NOMO-1 treated with DMSO at 0.1 percent for 48 hours (cell line): ENCODE measurements at regions not wholly inside any gene's neighbourhood (a gene's known extent, or its start where the extent isn't known, plus 50 kb on each side); places are given as distances from the start of the nearest gene placed in this dataset.

Experiments
- DNase-seq: peaks from one replicate; lab custom pipeline; 2025; ENCODE audit not compliant: unreplicated experiment; lab: John Stamatoyannopoulos, UW

DNA sequence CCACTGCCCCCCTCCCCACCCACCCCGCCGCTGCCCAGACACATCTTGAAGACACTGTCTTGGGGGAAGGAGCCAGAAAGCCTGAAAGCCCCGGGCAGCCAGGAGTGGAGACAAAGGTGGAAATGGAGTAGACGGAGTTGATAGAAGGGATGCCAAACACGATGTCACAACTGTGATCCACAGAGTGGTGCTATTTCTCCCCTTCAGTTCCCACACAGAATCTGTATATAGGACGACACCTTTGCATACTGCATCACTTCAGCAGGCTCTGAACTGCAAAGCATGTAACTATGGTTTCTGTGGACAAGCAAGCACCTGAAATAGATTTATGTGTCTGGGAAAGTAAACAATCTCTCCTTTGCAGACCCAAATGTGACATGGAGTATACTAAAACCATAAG is 56.4 kb upstream of the F13A1 start:
- no peak for DNase-seq

DNA sequence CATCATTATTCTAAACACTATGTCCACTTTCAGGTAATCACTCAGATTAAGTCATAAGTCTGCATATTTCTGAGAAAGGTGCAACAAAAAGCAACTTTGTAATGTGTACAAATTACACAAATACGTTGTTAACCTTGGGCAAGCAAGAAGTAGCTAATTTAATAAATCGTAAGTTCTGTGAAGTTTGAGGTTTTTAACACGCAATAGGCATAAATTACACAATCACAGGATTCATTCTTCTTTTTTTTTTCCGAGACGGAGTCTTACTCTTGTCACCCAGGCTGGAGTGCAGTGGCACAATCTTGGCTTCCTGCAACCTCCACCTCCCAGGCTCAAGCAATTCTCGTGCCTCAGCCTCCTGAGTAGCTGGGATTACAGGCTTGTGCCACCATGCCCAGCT is 57.2 kb upstream of the F13A1 start:
- peak; percentile 66 for DNase-seq

DNA sequence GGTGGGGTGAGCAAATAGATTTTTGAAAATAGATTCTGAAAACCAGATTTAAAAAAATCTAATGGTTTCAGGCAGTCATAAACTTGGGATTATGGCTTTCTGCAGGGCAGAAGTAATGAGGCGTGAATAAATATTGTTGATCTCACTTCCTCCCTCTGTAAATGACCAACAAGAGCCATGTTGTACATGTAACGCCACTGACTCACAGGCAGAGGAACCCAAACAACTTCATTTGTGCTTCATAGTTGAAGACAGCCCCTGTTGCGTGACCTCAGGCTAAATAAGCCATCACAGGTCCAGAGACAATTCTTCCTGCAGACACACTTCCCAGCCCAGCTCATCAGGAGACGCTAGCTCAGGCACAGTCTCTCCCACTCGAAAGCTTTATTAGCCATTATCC is 59.1 kb upstream of the F13A1 start:
- peak; percentile 33 for DNase-seq

DNA sequence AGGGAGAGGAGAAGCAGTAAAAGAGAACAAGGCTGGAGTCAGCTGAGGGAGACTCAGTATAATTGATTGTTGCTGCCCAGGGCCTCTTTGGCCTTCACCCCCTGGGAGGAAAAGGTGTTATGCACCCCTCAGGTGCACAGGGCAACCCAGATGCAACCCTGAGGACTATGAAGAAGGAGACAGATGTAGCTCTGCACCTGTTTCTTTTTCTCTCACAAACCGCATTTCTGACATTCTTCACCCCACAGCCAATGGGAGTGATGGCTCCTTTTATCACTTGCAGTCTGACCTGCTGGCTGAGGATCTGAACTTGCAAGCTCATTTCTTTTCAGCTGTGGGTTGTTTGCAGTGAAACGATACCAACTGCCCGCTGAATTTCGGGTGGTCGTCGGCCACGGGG is 64.1 kb upstream of the F13A1 start:
- no peak for DNase-seq

DNA sequence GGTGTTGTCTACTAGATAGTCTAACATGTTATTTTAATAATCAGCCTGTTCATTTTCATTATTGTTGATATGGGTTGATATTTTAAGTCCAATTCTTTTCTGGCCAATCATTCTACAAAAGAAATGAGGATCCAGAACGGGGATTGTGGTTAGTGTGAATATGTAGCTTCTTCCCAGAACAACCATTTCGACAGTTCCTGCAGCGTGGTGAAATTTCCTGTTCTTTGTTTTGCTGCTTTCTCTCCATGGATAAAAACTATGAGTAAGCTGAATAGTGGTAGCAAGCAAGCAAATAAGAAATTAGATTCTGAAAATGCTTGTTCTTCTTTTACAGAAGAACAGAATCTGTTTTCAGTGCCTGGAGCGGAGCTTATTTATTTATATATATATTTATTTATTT is 65.5 kb upstream of the F13A1 start:
- DNase-seq, result peak; percentile 86

DNA sequence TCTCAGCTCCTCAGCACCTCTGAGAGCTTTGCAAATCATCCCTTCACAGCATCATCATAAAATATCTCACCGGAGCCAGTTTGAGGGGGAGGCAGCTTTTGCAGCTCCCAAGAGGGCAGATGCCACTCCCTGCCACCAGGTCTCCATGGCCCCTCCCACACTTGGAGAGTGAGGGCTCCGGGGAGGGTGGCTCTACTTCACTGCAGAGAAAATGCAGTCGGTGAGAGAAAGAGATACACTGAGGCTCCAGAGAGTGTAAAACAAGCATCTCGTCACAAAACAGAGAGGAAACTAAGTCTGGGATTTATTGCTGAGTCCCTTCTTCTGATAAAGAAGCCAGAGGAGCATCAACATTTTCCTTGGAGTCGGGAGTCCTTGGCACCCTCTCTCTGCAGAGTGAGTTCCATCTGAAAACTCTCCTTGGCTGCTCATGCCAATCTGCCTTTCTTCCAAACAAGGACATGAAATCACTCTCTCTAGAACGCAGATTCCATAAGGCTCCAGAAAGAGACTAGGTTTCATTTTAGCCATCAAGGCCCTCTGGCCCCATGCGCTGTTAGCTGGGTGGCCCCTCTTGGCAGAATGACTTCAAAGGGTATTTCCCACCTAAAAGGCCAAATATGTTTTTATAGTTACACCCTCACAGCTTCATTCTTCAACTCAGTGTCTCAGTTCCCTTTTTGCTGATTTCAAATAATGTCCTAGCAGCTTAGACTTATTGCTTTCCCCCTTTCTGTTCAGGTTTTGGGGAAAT is 70.6 kb upstream of the F13A1 start:
- DNase-seq, result peak; percentile 34

DNA sequence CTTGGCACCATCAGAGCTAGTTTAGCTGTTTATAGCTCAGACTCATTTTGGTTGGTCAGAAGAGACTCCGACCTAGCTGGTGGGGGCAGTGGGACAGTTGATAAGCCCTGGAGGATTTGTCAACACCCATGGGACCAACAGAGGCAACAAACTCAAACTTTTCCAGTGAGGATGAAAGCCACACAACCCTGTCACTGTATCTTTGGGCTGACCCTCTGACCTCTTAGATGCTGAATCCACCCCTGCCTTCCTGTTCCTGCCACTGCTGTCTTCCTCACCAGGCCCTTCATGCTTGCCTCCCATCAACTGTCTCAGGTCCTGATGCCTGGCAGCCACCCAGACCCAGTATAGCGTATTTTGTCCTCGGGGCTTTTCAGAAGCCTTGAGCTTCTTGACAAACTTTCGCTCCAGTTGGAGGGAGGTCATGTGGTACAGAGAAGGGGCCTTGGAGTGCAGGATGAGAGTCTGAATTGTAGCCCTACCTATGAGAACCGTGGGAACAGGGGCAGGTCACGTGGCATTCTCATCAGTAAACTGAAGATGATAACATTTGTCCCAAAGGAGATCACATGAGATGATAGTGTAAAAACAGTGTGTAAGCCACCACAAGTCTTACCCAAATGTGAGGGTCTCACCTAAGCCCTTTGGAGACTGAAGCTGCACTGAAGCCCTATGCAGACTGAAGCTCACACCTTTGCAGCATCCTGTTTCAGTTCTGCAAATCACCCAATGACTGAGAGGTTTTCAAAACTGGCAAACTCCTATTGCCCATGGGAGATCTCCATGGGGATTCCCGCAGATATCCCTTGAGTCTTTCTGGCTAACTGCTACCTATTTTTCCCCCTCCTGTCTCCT is 72.0 kb upstream of the F13A1 start:
- no peak for DNase-seq

DNA sequence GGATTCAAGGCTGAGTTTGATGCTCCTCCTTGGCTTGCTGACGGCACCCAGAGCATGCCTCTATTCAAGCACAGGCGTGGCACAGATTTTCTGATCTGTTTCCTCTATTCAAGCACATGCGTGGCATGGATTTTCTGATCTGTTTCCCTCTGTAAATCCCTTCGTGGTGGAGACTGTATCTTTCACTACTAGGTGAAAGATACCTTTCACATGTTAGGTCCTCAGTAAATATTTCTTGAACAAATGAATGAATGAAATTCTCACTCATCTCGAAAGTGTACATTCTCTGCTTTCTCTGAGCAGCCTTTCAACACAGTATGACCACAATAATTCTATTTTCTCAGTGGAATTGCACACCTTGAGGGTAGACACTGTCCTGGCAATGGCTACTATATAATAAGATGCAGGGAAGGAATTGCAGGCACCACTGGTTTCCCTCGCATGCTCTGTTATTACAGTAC is 72.6 kb upstream of the F13A1 start:
- no peak for DNase-seq

DNA sequence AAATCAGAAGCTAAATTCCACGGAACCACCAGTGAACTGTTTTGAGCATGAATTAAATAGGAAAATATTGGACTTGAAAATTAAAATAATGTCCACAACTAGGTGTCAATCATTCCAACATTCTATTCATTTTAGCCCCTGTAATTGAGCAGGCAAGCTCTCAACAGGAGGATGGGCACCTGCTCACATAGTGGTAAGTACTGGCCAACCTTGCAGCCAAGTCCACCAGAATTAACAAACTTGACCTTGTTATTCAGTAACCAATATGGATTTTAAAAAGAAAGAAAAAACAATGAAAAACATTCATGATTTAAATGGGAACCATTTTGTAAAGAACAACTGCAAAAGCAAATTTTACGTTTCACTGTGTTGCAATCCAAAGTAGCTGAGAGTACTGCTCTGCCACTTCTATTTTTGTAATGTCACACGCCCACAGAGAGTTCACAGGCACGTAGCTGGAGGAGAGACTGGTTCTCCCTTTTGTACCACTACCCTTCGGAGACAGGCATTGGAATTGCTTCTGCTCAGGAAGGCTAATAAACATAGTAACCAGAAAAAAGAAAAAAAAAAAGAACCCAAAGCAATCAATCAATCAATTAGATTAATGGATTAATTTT is 75.2 kb upstream of the F13A1 start:
- DNase-seq, result peak; percentile 94

DNA sequence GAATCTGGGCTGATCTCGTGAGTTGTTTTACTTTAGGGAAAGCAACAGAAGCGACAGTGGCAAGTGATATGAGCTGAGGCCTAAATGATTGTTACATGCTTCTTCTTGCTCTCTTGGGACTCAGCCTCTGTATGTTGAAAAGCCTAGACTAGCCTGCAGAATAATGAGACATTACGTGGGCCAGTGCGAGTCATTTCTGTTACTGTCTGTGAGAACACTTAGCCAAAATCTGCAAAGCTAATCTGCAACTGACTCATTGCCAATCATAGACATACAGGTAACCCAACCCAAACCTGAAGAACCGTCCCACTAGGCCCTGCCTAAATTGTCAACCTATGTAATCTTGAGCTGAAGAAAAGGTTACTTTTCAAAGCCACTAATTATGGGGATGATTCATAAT is 77.4 kb upstream of the F13A1 start:
- DNase-seq, result no peak

DNA sequence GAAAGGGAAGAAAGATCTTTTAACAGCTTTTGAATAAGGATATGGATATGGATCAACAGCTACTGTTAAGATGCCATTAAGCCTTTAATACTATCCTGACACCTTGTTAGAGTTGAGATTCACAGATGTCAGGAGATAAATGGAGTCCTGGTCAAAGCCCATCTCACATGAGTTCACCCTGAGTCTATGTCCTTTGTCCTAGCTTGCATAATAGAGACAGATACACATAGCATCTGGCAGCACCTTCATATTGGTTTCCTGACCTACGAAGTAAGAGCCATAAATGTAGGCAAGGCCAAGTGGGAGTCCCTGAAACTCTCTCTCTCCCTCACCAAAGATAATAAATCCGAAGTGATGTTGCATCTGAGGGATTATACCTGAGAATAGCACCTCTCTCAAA is 79.1 kb upstream of the F13A1 start:
- no peak for DNase-seq

DNA sequence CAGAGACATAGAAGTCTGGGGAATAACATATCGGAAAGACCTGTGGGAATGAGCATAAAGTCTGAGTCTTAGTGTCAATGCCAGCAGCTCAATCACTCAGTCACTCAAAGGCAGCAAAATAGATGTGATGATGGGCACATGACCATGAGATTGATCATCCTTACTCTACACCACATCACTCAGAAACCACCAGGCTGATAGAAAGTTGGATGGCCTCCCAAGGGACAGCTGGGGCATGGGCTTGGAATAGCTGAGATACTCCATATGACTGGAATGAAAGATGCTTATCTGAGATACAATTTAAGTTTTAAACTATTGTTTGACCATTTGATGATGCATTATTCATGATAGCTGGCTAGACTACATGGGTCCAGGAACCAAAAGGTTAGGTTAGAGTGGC is 80.9 kb upstream of the F13A1 start:
- no peak for DNase-seq

DNA sequence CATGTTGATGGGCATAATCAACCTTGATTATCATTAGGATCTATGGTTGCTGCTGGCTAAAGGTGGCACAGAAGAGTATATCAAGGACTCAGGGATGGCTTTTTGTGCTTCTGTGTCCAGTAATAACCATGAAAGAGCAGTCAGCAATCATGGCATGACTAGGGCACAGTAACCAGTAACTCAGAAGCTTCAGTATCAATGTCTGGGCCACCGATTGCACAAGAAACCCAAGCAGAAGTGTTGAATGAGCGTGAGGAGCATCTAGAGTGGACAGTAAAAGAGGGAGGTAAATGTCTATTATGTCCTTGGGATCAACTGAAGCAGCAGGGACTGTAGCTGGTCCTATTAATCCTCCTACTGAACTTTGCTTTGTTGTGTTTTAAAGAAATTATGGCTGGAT is 81.5 kb upstream of the F13A1 start:
- DNase-seq, result peak; percentile 80

DNA sequence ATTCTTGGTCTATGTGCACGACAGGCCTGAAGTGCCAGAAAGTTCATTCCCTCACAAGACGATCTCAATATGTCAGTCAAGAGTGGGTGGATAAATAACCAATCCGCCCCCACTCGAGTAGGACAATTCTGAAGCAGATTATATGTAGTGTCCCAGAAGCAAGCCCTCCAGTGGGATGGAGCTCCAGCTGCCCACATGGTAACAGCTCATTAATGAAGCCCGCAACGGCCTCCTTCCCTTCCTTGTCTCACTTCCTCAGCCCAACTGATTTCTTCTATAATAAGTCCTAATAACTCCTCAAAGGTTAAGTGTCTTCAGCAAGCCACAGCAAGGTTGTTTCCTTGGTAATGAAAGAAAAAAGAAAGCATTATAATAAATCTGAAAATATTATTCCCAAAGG is 82.1 kb upstream of the F13A1 start:
- DNase-seq, result peak; percentile 94

DNA sequence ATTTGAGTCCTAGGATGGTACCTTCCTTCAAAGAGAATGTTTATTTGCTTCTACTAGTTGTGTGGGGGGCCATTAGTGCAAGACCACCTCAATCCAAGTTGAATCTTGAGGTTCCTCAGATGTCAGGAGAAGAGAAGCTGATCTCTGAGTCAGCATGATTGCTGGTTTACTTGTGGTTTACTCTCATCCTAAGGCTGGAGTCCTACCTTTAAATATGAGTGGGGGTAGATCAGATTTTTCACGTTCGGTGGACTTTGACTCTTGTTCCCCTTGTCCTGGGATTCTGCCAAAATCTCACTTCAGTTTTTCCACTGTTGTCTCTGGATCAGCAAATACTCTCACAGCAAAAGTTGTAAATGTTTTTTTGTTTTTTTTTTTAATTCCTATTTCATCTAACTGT is 84.6 kb upstream of the F13A1 start:
- DNase-seq, result peak; percentile 22

DNA sequence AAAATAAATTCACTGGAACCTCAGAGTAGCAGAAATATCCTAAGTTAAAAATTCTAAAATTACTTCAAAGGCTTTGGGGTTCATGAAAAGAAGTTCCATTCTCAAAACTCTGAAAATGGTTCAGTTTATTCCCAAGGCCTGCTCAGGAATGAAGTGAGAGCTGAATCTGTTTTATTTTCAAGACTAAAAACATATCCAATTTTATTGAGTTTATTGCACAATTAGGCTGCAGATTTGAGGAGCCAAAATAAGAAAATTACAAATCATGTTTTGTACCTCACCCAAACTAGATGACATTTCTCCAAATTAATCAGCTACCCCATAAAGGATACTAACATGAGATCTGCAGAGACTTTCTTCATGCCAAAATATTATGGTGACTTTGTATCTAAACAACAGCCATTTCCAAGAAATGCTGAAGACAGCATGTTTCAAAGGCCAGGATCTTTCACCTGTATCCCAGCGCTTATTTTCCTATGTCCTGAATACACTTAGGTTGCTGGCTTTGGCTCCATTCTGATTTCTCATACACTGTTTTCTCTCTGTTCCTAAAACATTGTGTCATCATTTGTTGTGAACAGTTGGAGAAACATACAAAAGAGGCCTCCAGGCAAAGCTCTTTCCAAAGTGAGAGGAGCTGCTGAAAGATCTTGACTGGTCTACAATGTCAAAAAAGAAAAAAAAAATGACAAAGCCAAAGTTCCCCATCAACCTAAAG is 85.7 kb upstream of the F13A1 start:
- DNase-seq, result no peak

DNA sequence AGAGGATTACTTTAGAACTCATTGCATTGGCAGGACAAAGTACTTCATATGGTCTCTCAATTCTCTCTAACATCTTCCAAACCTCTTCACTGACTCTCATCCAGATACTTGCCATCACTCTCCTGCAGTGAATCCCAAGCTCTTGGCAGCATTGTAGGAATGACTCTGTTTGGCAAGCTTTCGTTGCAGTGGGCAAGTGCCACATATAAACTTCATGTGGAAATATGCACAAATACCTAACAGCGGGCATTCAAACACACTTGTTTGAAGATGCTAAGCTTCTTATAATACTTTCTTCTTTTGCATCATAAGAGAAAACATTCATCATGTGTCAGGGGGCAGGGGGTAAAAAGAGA is 86.2 kb upstream of the F13A1 start:
- DNase-seq, result no peak

DNA sequence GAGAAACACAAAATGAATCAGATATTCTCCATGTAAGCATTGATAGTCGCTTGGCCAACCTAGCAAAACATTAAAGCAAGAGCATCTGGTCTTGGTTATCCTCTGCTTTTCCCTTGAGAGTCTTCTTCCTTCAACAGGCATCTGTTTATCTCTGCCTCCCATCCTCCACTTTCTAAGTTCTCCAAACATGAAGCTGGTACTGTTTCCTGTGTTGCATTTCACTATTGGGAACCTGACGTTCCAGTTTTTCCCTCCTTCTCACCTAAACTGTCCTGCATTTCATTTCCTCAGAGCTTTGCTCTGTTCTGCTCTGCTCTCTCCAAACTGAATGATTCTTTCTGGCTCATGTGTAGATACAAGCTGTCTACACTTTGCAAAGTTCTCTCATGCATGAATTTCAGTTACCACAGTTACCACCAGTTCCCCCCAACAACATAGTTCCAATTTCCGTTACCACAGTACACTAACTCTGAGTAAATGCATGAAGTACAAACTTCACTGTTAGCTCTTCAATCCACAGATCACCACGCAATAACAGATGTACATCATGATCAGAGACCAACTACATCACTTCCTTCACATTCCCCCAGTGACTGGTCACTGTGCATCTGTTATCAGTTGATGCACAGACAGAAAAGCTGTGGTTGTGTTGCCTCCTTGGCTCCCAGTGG is 86.7 kb upstream of the F13A1 start:
- peak; percentile 82 for DNase-seq

DNA sequence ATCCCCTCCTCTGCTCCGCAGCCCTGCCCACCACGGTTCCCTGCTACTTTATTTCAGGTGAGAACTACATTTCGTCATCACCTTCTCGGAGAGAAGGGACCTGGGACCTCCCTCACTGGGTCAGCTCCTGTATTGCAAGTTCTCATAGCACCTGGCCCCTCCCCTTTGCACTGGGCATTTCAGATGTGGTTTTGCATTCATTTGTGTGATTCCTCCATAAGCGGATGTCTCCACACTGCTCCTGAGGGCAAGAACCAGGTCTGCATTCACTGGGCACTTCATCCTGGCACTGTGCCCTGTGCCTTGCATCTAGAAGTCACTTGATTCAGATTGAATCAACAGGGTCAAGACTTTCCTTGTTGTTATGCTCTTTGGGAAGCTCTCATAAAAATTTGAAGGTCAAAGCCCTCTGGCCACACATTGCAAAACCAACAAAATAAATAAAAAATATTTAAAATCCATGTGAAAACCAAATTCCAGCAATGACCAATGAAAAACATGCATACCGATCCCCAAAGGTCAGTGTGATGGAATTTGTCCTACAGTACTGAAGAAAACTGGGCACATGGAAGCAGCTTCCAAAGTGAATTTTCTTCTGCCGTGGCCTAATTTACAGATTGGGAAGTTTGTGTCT is 89.1 kb upstream of the F13A1 start:
- DNase-seq, result no peak

DNA sequence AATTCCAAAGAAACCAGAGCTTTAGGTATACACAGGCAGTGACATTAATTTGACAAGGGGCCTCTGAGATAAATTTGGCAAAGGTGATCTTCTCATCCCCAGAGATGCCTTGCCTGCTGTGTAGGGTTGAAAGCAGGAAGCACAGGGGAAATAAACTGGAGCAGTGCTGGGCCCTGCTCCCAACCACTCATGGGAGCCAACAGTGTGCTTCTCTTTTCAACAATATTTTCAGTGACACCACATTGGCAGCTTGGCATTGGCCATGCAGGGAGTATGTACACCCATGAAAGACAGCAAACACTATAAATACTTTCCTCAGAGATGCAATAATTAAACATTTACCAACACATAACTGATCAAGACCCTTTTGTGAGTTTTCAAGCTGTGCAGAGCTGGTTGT is 90.7 kb upstream of the F13A1 start:
- no peak for DNase-seq
